SK-N-SH (cell line): ENCODE measurements at regions not wholly inside any gene's neighbourhood (a gene's known extent, or its start where the extent isn't known, plus 50 kb on each side); places are given as distances from the start of the nearest gene placed in this dataset.

Source experiments
- CHD2 ChIP-seq: fragments of 150-350 bp; IDR thresholded peaks from 2 replicates; pipeline ENCODE4 v1.6.1; 2018; ENCODE audit warnings: low read length; ENCODE audit not compliant: partially characterized antibody
- CTCF ChIP-seq: fragments of 200-600 bp; sonication (generic); IDR thresholded peaks from 2 replicates; pipeline ENCODE4 v1.6.1; 2017; ENCODE audit warnings: antibody characterized with exemption, mild to moderate bottlenecking, moderate library complexity

- TF ChIP-seq CHD2 (no peak), CTCF (no peak)
These were observed 423.7 kb upstream of the ACVR2A start for GRCh38 chr2:147420947-147421675.
